ENCODE measurements at regions not wholly inside any gene's neighbourhood (a gene's known extent, or its start where the extent isn't known, plus 50 kb on each side); places are given as distances from the start of the nearest gene placed in this dataset.

DNA sequence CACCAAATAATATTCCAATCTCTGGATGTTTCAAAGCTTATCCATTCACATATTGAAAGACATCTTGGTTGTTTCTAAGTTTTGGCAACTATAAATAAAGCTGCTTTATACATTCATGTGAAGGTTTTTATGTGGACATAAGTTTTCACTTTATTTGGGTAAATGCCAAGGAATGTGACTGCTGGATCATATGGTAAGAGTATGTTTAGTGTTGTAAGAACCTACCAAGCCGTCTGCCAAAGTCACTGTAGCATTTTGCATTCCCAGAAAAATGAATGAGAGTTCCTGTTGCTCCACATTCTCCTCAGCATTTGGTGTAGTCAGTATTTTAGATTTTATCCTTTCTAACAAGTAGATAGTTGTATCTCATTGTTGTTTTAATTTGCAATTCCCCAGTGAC, 1047.7 kb downstream of the C4orf33 start:
- H3K27ac ChIP-seq (ENCODE audit: insufficient read depth, low read length): no peak overlapping the region
- in situ Hi-C loops (cut with MboI; ENCODE audit: low sequenced_read_pairs): no loop called here
- no peak overlapping the region for H3K18ac ChIP-seq (ENCODE audit: low read depth, low read length)
- H2AFZ ChIP-seq (replicated peaks; ENCODE audit: low read length, poor library complexity): no peak overlapping the region
- no peak overlapping the region for H3K4me2 ChIP-seq (ENCODE audit: low read depth, low read length)
- dilution Hi-C loops (cut with HindIII; ENCODE audit: low sequenced_read_pairs, unreplicated experiment): no loop called here
- no peak overlapping the region for H3K4me3 ChIP-seq (ENCODE audit: insufficient read depth, low read depth, low read length)
- H2AK5ac ChIP-seq (ENCODE audit: low read depth, low read length): no peak overlapping the region
- H3K9me1 ChIP-seq (ENCODE audit: insufficient read depth, low read length): no peaks in the 10 kb centered on the region
- H4K20me1 ChIP-seq (ENCODE audit: insufficient read depth, low read length): no peaks in the 10 kb centered on the region
- CTCF ChIA-PET: no interaction called here
- no peak overlapping the region for H3K9ac ChIP-seq (ENCODE audit: low read depth, low read length)
- no peak overlapping the region for H2AK9ac ChIP-seq (replicated peaks; ENCODE audit: low read depth, low read length, poor library complexity)
- H3K36me3 ChIP-seq (ENCODE audit: control insufficient read depth, insufficient read depth, low read length): no peaks in the 10 kb centered on the region
- no TSS peak for BruUV-seq (replicated peaks)
- H4K91ac ChIP-seq (ENCODE audit: insufficient read depth, low read depth, low read length): no peak overlapping the region
- H2BK20ac ChIP-seq (ENCODE audit: low read depth, low read length): no peak overlapping the region
- no peak overlapping the region for H3K23ac ChIP-seq (ENCODE audit: low read depth, low read length)
- H3K27me3 ChIP-seq (ENCODE audit: control insufficient read depth, insufficient read depth, low read length): no peaks in the 10 kb centered on the region
- no peak overlapping the region for H3K14ac ChIP-seq (replicated peaks; ENCODE audit: low read depth, low read length)
- TF ChIP-seq MXI1 (IDR thresholded peaks at IDR 0.05; ENCODE audit: borderline replicate concordance, low read depth, low read length): no peak
- TF ChIP-seq CEBPB (IDR thresholded peaks at IDR 0.05; ENCODE audit: low read depth, low read length): no peak
- TF ChIP-seq, protein P1, sequence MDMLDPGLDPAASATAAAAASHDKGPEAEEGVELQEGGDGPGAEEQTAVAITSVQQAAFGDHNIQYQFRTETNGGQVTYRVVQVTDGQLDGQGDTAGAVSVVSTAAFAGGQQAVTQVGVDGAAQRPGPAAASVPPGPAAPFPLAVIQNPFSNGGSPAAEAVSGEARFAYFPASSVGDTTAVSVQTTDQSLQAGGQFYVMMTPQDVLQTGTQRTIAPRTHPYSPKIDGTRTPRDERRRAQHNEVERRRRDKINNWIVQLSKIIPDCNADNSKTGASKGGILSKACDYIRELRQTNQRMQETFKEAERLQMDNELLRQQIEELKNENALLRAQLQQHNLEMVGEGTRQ (IDR thresholded peaks at IDR 0.05; ENCODE audit: low read depth, low read length): no peak
- TF ChIP-seq RAD21 (IDR thresholded peaks at IDR 0.05; ENCODE audit: low read length): no peak
- no peak for TF ChIP-seq RFX5 (IDR thresholded peaks at IDR 0.05; ENCODE audit: low read depth, low read length)
- no peak for TF ChIP-seq RCOR1 (IDR thresholded peaks at IDR 0.05; ENCODE audit: insufficient replicate concordance, low read length)
- no peak for TF ChIP-seq BHLHE40 (IDR thresholded peaks at IDR 0.05; ENCODE audit: low read depth, low read length)
- no peak for TF ChIP-seq CHD1 (IDR thresholded peaks at IDR 0.05; ENCODE audit: low read depth, low read length)
- TF ChIP-seq, protein P2, sequence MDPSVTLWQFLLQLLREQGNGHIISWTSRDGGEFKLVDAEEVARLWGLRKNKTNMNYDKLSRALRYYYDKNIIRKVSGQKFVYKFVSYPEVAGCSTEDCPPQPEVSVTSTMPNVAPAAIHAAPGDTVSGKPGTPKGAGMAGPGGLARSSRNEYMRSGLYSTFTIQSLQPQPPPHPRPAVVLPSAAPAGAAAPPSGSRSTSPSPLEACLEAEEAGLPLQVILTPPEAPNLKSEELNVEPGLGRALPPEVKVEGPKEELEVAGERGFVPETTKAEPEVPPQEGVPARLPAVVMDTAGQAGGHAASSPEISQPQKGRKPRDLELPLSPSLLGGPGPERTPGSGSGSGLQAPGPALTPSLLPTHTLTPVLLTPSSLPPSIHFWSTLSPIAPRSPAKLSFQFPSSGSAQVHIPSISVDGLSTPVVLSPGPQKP (IDR thresholded peaks at IDR 0.05; ENCODE audit: borderline replicate concordance, low read depth, low read length): no peak
- no peak for TF ChIP-seq NFE2L2 (IDR thresholded peaks at IDR 0.05; ENCODE audit: low read depth, low read length)
- TF ChIP-seq SMC3 (IDR thresholded peaks at IDR 0.05; ENCODE audit: low read depth, low read length): no peak
- TF ChIP-seq MAZ (IDR thresholded peaks at IDR 0.05; ENCODE audit: borderline replicate concordance, low read depth, low read length): no peak
- TF ChIP-seq, protein P3, sequence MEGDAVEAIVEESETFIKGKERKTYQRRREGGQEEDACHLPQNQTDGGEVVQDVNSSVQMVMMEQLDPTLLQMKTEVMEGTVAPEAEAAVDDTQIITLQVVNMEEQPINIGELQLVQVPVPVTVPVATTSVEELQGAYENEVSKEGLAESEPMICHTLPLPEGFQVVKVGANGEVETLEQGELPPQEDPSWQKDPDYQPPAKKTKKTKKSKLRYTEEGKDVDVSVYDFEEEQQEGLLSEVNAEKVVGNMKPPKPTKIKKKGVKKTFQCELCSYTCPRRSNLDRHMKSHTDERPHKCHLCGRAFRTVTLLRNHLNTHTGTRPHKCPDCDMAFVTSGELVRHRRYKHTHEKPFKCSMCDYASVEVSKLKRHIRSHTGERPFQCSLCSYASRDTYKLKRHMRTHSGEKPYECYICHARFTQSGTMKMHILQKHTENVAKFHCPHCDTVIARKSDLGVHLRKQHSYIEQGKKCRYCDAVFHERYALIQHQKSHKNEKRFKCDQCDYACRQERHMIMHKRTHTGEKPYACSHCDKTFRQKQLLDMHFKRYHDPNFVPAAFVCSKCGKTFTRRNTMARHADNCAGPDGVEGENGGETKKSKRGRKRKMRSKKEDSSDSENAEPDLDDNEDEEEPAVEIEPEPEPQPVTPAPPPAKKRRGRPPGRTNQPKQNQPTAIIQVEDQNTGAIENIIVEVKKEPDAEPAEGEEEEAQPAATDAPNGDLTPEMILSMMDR (conservative IDR thresholded peaks at IDR 0.05; ENCODE audit: low read depth, low read length): no peak
- DNase-seq (no peak), ATAC-seq (ENCODE audit: low read depth) (no peak)
- H3K79me1 ChIP-seq (ENCODE audit: low read depth in 1 of 2, low read length in 2 of 2): no peaks in the 10 kb centered on the region
- H3K56ac ChIP-seq (ENCODE audit: extremely low read depth, insufficient read depth, low read length): no peak overlapping the region
- H4K8ac ChIP-seq (ENCODE audit: low read depth in 2 of 2, low read length in 2 of 2): no peak overlapping the region
- no peak overlapping the region for H2BK5ac ChIP-seq (ENCODE audit: low read depth, low read length, poor library complexity, severe bottlenecking)
- no peak overlapping the region for H4K5ac ChIP-seq (ENCODE audit: low read depth, low read length)
- no CpG with 5 or more reads among the region's 1 CpG for WGBS, 2 experiments (ENCODE audit: extremely low coverage in 2 of 2, insufficient read length in 1 of 2)
- POLR2A ChIA-PET (ENCODE audit: unreplicated experiment): no interaction called here
- intact Hi-C loops (cut with micrococcal nuclease): no loop called here
- H3K9me3 ChIP-seq (ENCODE audit: control insufficient read depth, insufficient read depth, low read length): peaks cover 3% of the 10 kb centered on the region; the same call in 1 of the 2 replicates
- no peak overlapping the region for H2BK120ac ChIP-seq (ENCODE audit: low read depth, low read length)
- H2BK15ac ChIP-seq (ENCODE audit: low read depth, low read length): no peak overlapping the region
- no peak overlapping the region for H3K4ac ChIP-seq (ENCODE audit: low read depth, low read length)
- H3K4me1 ChIP-seq (ENCODE audit: control insufficient read depth, insufficient read depth, low read length): no peaks in the 10 kb centered on the region

All from IMR-90 (cell line).